NCI-H446 (cell line): ENCODE measurements at regions not wholly inside any gene's neighbourhood (a gene's known extent, or its start where the extent isn't known, plus 50 kb on each side); places are given as distances from the start of the nearest gene placed in this dataset.

Experiments used
- DNase-seq, 2 experiments: peaks; one replicate each; lab custom pipeline; 2025; lab: John Stamatoyannopoulos, UW

DNA sequence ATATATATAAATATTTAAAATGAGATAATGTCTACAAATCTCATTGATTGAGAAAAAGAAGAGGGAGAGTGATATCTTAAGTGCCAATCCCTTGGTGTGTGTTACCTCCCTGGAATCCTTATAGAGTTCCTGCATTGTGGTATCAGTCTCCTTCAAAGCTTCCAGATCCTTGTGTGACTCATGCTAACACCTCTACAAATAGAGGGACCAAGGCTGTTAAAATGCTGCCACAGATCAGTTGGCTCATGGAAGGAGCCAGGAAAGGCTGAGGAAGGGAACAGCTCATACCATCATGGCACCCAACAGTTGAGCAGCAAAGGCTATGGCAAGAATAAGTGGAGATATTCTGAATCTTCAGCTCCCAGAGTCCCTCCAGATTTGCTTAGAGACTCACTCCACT is 163.6 kb upstream of the ISX start:
- DNase-seq: no peak

DNA sequence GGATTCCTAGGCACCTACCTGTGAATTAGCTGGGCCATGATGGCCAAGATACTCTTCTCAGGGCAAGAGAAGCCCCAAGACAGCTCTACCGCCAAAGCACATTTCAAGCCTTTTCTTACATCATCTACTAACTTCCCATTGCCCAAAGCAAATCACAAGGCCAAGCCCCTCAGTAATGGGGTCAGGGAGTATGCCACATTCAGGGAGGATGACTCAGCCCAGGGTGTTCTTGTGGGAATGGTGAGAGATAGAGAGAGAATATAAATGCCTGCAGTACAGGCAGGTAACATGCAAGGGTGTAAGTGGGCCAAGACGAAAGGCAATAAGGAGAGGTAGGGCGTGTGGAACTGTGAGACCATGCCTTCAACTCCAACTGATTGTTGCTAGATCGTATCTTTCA is 162.5 kb upstream of the ISX start:
- no peak for DNase-seq

DNA sequence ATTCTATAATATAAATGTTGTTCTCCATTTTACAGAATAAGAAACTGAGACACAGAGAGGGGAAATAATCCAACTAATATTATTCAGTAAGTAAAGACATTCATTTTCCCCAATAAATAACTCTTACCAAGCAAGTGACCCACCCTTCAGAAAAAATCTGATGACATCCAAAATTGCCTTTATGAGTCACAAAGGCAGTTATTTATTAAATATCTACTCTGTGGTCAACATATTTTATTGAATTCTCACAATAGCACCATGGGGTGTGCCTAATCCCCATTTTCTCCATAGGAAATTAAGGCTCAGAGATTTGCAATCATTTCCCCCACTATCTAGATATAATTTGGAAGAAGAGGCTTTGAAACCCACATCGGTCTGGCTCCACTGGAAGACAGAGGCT is 161.5 kb upstream of the ISX start:
- DNase-seq: no peak

DNA sequence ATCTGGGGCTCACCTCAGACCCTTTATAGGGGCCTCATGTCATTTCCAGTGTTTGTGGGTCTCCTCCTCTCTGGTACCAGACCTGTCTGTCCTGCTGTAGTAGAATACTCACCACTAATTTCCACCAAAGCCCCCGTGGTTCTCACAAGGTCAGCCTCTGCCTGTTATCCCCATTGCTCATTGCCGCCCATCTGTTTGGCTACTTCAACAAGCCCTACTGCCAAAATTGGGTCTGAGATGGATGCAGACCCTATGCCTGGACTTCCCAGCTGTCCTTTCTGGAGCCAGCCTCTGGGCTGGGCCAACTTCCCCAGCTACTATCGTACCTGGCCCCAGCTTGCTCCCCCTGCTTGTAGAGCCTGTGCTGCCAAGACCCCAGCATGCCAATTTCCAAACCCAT is 152.1 kb upstream of the ISX start:
- DNase-seq: no peak

DNA sequence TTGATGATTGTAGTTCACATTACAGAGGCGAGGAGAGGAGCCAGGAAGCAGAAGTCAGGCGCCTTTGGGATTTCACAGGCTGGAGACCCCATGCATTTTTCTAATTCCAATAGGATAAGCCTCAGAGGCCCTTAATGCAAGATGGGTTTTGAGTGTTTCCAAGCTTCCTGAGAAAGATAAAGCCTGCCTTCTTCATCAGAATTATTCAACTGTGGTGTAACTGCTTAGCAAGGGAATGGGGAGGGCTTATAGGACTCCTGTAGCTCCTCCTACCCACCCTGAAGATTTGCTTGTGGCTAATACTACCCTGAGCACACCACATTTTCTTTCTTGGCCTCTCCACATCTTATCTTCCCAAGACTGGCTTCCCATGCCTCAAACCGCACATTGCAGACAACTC is 151.1 kb upstream of the ISX start:
- DNase-seq: no peak

DNA sequence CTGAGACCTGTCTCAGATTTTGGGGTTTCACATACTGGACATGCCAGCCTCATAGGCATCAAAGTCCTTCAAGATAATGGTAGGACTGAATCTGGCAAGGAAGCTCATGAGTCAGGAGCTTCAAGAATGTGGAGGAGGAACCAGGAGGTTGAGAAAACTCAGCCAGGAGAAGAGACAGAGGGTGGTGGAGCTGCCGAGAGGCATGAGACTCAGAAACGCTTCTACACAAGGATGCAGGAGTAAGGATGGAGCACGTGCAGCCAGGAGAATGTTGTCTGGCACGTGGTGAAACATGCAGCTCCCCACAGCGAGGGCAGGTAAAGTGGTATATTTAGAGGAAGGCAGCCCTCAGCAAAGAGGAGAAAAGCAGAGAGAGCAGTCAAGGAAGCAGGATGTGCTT is 148.7 kb upstream of the ISX start:
- DNase-seq: no peak

DNA sequence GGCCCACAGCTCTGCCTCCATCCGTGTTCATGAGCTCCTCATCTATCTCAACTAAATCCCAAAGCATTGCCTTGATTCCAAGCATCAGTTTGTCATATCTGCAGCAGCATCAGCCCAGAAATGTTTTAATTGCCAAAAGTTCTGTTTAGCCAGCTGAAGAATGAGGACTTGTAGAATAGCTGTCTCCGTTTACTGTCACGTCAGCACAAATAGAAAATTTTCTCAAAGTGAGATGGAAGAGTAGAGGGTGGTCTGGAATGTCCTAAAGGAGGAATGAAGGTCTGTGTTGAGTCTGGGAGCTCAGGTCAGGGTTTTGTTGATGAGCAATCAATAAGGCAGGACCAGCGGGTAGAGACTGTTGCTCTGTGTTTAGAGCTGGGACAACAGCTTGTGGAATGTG is 134.9 kb upstream of the ISX start:
- DNase-seq: no peak

DNA sequence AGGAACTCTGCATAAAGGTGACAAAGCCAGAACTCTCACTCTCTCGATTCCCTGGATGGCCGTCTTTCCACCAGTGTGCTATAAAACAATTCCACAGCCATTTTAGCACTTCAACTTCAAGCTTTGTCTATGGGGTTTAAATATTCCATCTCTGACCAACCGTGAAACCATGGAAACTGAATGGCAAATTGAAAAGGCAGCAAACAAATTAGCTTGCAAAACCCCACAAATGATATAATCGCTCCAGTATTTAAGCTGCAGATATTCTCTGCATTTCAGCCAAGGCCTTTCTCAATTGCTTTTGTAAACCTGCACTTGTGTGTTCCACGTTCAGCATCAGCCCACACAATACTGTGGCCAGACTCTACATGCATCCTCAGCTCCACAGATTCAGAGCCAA is 131.7 kb upstream of the ISX start:
- DNase-seq: no peak

DNA sequence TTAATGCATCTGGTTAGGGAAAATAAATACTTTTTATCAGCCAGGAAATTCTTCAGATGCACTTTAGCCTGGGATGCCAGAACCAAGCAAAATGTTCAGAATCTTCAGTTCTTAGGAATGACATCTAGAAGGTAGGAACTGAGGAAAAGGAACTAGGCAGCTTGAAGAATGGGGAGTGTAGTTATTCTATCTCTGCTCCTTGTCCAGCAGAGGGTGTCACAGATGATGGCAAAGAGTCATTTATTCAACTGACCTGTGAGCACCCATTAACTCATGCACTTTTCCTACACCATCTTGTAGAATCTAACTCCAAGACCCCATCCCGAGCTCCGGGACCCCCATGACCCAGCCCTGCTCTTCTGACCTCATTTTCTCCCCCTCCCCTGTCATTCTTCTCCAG is 122.1 kb upstream of the ISX start:
- no peak for DNase-seq

DNA sequence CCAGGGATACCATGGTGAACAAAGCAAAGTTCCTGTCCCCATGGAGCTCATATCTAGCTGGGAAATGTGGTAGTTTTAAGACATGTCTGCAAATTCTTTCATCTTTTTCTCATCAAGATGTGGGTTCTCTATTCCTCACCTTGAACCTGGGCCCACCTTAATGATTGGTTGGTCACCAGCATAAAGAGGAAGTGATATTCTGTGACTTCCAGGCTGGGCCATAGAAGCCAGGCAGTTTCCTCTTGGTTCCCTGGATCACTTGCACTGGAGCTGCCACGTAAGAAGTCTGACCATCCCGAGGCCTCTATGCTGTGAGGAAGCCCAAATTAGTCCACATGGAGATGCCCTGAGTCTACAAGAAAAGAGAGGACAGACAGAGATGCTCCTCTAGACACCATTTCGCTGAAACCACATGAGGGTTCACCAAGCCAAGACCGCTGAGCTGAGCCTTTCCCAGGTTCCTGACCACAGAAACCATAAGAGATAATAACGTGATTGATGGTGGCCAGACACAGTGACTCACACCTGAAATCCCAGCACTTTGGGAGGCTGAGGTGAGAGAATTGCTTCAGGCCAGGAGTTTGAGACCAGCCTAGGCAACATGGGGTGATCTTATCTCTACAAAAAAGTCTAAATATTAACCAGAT is 119.5 kb upstream of the ISX start:
- DNase-seq: no peak

DNA sequence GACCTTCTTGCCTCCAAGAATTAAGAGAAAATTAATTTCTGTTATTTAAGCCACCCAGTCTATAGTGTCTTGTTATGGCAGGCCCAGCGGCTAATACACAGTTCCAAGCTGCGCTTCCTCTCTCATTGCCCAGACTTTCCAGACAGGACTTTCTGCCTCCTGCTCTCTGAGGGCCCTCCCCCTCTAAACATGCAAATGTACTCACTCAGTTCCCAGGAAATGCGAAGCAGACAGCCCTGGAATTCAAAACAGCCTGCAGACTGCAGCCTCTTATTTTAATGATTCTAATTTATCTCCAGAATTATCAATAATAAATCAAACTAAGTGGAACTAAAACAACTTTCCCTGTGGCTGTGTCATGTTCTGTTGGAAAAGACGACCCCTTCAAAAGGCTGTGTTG is 115.5 kb upstream of the ISX start:
- DNase-seq: no peak

DNA sequence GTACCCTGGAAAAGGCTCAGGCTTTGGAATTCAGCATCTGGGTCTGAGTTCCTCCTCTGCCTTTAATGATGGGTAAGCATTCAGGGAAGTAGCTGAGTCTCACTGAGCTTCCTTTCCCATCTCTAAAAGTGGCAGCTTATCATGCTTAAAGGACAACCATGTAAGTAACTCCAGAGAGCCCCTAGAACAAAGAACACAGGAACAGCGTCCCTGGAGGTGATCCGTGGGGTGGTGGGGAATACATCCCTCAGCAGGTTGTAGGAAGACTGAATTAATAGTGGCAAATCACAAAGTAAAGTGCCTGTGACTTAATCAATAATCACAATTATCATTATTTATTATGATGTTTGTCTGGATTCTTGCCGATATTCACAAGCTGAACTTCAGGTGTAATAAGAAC is 114.7 kb upstream of the ISX start:
- DNase-seq: no peak

DNA sequence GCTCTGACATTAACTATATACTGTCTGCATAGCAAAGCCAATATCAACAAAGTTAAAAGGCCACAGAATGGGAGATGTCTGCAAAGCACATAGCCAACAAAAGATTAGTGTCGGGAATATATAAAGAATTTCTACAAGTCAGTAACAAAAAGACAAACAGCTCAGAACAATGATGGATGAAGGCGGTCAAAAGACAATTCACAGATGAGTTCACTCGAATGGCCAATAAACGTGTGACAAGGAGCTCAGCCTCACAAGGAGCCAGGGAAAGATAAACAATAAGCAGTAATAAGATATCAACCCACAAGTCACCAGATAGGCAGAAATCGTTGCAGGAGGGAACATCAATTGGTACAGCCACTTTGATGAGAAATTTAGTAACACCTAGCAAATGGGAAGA is 106.0 kb upstream of the ISX start:
- no peak for DNase-seq

DNA sequence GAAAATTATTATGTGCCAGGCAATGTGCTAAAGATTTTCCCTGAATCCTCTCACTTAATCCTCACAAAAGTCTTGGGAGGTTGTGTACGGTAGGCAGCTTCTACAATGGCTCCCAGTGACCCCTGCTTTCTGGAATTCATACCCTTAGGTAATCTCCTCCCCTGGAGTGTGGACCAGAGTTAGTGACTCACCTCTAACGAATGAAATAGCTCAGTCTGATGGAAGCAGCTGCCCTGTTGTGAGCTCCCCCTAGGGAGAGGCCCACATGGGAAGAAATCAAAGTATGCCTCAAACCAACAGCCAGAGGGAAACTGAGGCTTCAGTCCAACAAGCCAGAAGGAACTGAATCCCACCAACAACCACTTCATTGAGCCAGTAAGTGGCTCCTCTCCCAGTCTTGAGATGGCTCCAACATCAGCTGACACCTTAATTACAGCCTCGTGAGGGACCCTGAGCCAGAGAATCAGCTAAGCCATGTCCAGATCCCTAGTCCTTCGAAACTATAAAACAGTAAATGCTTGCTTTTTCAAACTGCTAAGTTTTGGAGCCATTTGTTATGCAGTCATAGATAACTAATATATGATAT is 98.9 kb upstream of the ISX start:
- DNase-seq: no peak

DNA sequence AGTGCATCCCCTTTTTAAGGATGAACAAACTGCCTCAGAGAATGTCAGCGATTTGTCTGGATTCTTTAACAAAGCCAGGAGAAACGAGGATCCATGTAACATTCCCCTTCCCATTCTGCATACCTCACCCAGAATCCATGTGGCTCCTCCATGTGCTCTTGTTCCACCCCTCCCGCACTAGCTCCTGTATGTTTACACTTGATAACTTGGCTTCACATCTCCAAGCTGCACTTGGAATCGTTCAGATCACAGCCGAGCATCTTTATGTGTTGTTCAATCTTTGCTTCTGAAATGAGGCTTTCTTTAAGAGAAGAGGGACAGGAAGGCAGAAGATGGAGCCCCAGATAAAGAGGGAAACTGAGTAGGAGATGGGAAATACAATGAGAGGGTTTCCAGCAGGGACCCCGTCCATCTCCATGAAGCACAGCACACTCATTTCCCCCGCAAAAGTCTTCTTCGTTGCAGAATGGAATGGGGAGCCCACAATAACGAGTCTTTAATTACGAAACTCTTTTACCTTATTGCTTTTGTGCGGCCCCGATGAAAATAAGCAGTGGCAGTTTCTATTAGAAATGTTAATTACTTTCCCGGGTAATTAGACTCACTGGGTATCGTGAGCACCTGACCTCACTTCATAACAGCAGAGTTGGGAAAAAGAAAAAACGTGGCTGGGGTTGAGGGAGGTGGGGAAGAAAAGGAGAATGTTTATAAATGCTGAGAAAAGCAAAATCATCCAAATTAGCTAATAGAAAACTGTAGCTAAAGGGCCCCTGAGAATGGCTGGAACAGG is 96.8 kb upstream of the ISX start:
- no peak for DNase-seq

DNA sequence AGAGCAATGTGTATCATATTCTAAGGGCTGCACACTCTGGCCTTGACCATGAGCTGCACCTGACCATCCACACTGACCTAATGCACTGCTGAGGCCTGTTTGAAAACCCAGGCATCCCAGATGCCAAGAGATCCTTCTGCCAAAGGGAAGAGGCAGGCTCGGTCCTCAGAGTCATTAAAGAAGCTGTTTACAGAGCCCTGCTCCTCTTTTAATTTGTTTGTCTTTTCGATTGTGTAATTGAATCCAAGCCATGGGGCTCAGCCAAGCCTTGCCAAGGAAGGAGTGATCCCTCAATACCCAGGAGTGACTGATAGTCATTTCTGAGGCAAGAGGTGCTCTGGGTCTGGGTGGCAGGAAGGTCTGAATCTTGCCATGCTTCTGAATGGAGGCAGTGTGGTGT is 94.5 kb upstream of the ISX start:
- DNase-seq: no peak

DNA sequence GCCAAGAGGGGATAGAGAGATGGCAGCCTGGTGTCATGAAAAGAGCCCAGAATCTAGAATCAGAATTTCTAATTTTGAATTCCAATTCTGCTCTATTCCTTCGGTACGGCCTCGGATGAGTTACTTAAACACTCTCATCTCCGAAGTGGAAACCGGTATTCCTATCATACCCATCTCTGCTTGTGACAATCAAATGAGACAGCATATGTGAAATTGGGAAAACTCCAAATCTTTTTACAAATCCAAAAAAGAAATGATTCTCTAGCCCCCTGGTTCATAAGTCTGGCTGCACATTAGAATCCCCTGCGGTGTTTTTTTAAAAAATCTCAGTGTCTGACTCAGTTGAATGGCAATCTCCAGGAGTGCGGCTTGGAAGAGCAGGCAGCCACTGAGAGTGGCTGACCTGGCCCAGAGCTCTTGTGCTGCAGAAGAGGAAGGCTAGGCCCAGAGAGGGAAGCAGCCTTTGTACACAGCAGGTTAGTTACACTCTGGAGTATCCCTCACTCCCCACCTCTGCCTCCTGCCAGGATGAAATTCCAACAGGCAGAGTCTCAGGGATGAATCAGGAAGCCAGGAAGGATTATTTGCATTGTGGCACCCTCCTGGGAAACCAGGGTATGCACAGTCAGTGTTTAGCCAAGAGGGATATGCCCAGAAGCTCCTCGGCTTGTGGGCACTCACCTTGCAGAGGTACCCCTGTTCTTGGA is 93.6 kb upstream of the ISX start:
- DNase-seq: no peak

DNA sequence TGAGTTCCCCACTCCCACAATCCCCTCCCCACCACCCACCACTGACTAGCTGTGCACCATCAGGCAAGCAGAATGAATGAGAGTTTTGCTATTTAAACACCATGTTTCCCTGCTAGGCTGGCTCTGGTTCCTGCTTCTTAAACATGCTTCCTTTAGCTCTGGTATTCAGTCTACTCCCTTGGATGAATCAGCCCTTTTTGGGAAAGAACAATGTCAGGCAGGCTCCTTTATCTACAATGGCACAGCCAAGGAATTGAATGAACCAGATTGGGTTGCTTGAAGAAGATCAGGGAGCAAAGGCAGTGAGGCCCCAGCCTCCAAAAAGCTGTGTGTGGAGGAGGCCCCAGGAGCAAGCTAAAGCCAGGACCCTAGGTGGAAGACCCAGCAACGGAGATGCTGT is 92.9 kb upstream of the ISX start:
- no peak for DNase-seq

DNA sequence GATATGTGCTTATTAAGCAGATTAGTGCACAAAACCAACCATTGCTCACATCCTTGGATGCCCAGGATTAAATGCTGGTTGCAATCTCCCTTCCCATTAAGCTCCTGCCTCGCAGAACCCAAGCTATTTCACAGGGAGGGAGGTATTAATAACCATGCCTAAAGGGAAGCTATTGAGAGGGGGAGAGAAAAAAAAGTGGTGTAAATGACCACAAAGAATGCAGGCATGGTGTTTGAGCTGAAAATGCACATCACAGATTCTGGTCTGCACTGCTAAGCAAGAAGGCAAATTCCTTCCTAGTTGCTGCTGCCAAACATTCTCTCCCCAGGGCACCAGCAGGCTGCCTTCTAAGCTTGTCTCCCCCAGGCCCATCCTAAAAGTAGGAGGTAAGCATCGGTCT is 92.0 kb upstream of the ISX start:
- no peak for DNase-seq

DNA sequence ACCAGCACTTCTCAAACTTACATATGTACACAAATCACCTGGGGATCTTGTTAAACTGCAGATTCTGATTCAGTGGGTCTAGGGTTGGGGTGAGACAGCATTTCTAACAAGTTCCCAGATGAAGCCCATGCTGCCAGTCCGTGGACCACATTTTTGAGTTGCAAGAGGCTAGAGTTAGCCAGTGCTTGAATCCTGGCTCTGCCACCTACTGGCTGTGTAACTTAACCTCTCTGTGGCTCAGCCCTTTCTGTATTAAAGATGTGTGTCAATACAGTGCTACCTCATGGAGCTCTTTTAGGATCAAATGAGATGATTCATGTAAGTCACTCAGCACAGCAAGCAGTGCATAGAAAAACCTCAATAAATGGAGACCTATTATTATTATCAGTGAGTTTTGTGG is 90.2 kb upstream of the ISX start:
- no peak for DNase-seq

DNA sequence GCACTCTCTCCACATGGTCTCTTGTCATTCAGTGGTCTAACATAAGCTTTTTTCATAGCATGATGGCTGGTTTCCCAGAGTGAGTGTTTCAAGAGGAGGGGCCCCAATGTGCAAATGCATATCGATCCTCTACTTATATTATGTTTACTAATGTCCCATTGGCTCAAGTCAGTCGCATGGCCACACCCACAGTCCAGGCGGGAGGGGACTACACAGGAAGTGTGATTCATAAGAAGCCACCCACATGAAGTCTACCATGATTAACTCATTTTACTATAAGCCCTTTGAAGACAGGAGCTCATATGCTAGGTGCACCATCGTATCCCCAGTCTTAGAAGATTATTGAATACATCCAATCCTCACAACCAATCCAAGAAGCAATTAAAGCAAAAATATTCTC is 89.5 kb upstream of the ISX start:
- no peak for DNase-seq

DNA sequence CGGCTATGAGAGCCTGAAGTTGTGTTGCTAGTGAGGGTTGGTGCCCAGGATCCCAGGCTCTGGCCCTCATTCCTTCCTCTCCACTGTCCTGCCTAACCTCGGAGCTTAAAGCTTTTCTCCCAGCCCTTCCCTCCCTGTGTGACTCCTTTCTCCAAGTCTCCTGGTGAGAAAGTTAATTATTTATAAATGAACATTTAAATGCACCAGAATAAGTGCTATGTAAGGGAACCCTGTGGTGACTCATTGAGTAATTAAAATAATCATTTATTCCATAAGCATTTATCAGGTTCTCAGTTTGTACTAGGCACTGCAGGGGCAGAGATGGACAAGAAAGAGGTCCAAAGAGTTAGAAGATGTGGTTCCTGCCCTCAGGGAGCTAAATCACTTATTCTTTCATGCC is 89.1 kb upstream of the ISX start:
- DNase-seq: no peak

DNA sequence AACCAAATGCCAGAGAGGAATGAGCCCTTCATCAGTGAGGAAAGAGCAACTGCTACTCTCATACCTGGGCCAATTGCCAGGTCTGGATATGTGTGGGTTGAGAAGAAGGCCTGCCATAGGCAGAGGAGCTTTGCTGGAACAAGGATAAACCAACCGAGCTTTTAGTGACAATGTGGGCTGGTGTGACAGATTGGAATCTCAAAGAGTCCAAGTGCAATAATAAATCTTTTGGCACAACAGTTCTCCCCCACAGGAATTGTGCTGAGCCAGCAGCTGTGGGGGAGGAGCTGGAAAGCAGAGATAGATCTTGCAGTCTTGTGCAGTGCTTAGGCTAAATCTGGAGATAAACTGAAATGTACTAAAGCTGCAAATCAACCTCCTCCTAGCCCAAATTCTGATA is 79.4 kb upstream of the ISX start:
- DNase-seq: peak in 1 of 2 experiments; percentile 31
